ENCODE measurements at regions not wholly inside any gene's neighbourhood (a gene's known extent, or its start where the extent isn't known, plus 50 kb on each side); places are given as distances from the start of the nearest gene placed in this dataset.

DNA sequence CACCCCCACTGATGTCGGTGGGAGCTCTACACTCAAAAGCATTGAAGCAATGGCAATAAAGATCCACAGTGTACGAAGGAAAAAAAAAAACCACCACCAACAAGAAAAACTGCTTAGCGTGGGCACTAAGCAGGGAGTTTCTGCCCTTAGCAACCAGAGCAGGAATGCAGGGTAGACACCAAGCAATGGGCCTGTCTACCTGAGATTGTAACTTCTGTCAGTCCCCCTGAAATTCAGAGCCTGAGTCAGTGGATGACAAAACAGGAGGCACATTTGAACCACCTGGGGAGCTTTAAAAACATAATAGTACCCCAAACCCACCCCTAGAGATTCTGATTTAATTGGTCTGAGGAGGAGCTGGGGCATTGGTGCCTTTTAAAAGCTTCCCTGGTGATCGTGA, 275.2 kb downstream of the SATB1 start:
- H4K8ac ChIP-seq (ENCODE audit: extremely low read depth, insufficient read depth, low read length), result no peak overlapping the region
- H4K20me1 ChIP-seq (replicated peaks in 1 of 2; ENCODE audit: control insufficient read depth in 1 of 2, insufficient read depth in 2 of 2, low read length in 2 of 2), result no peaks in the 10 kb centered on the region
- no peak overlapping the region; the same call in 1 of the 2 replicates for H3K18ac ChIP-seq (ENCODE audit: extremely low read depth, low read length)
- no peak overlapping the region for H2BK5ac ChIP-seq (ENCODE audit: low read depth, low read length)
- ChIA-PET POLR2A (ENCODE audit: partially characterized antibody) (no interaction called here), CTCF (ENCODE audit: partially characterized antibody) (no interaction called here)
- H2BK12ac ChIP-seq (ENCODE audit: low read depth, low read length), result no peak overlapping the region
- H3K23me2 ChIP-seq (ENCODE audit: low read depth, low read length), result no peaks in the 10 kb centered on the region
- H2BK15ac ChIP-seq (ENCODE audit: low read length), result no peak overlapping the region
- H2BK120ac ChIP-seq (replicated peaks; ENCODE audit: low read depth, low read length), result no peak overlapping the region
- peaks cover 0 to 4% (median 0%) of the 10 kb centered on the region in 4 experiments; a peak in 2 of 7 replicates for H3K4me1 ChIP-seq (replicated peaks in 1 of 4; ENCODE audit: control insufficient read depth in 3 of 4, insufficient read depth in 4 of 4, low read length in 3 of 4)
- H3K9ac ChIP-seq (replicated peaks in 1 of 4; ENCODE audit: extremely low read depth in 1 of 4, low read depth in 3 of 4, low read length in 3 of 4), result no peak overlapping the region
- H3K56ac ChIP-seq (replicated peaks; ENCODE audit: insufficient read length, low read depth, low read length), result no peak overlapping the region
- no peaks in the 10 kb centered on the region for H3K36me3 ChIP-seq (ENCODE audit: control insufficient read depth in 2 of 4, insufficient read depth in 4 of 4, low read length in 3 of 4)
- no peaks in the 10 kb centered on the region for H3K9me3 ChIP-seq (ENCODE audit: insufficient read depth in 2 of 2, low read depth in 1 of 2, low read length in 1 of 2)
- WGBS, 2 experiments (ENCODE audit: extremely low coverage in 1 of 2, insufficient coverage in 1 of 2, insufficient read length in 1 of 2, insufficient replicate concordance in 2 of 2, low coverage in 1 of 2, low lambda C conversion rate in 2 of 2, missing lambda C conversion rate in 1 of 2), result 80% methylated on average over 4 of the region's 4 CpGs; no CpG with 5 or more reads in 1 of the 2 experiments
- no peak overlapping the region for H4K91ac ChIP-seq (replicated peaks; ENCODE audit: insufficient read length, low read length)
- no peak overlapping the region for H3K4ac ChIP-seq (replicated peaks; ENCODE audit: insufficient read length, low read depth, low read length)
- peaks cover 0 to 2% (median 0%) of the 10 kb centered on the region in 4 experiments; a peak in 1 of 7 replicates for H3K27me3 ChIP-seq (replicated peaks in 1 of 4; ENCODE audit: control insufficient read depth in 3 of 4, extremely low read depth in 1 of 4, insufficient read depth in 3 of 4, low read length in 3 of 4)
- no peak overlapping the region for H3K4me2 ChIP-seq (ENCODE audit: insufficient read depth in 1 of 2, low read depth in 2 of 2, low read length in 2 of 2)
- no peak overlapping the region for H3K4me3 ChIP-seq (ENCODE audit: extremely low read depth in 1 of 4, insufficient read depth in 2 of 4, low read depth in 3 of 4, low read length in 4 of 4)
- no peak for TF ChIP-seq USF2 (IDR thresholded peaks at IDR 0.05; ENCODE audit: low read length)
- no peak for TF ChIP-seq SP2 (IDR thresholded peaks at IDR 0.05; ENCODE audit: low read length)
- no peak for TF ChIP-seq EP300 (IDR thresholded peaks at IDR 0.05; ENCODE audit: borderline replicate concordance in 1 of 2, low read depth in 2 of 2, low read length in 2 of 2)
- no peak for TF ChIP-seq RAD21 (IDR thresholded peaks at IDR 0.05 in 1 of 2, conservative IDR thresholded peaks at IDR 0.05 in 1 of 2; ENCODE audit: low read depth in 2 of 2, low read length in 2 of 2)
- no peak for TF ChIP-seq SRF (IDR thresholded peaks at IDR 0.05; ENCODE audit: low read depth, low read length)
- TF ChIP-seq TAF1 (IDR thresholded peaks at IDR 0.05; ENCODE audit: low read depth, low read length), result no peak
- TF ChIP-seq KDM1A (IDR thresholded peaks at IDR 0.05; ENCODE audit: borderline replicate concordance, low read length), result no peak
- TF ChIP-seq RFX5 (IDR thresholded peaks at IDR 0.05; ENCODE audit: borderline replicate concordance, low read depth, low read length), result no peak
- no peak for TF ChIP-seq EGR1 (IDR thresholded peaks at IDR 0.05; ENCODE audit: borderline replicate concordance, low read depth, low read length)
- H3K79me2 ChIP-seq (ENCODE audit: control insufficient read depth in 1 of 2, insufficient read depth in 2 of 2, low read length in 2 of 2), result no peaks in the 10 kb centered on the region
- no peak overlapping the region for H3K23ac ChIP-seq (ENCODE audit: insufficient read length)
- no peak overlapping the region for H3K27ac ChIP-seq (ENCODE audit: low read depth, low read length)
- no peak overlapping the region for H3K14ac ChIP-seq (ENCODE audit: insufficient read length)
- no peak for FAIRE-seq
- no peak overlapping the region for H4K5ac ChIP-seq (ENCODE audit: insufficient read length, low read depth, low read length)
- no peak overlapping the region for H2BK20ac ChIP-seq (ENCODE audit: low read length)
- 0 out of 2 replicates have a peak, but pooled peaks cover 2% of the 10 kb centered on the region for H3K79me1 ChIP-seq (ENCODE audit: low read depth, low read length)
- no peak overlapping the region for H2AK5ac ChIP-seq (ENCODE audit: low read depth, low read length)
- H2AFZ ChIP-seq (ENCODE audit: low read length), result no peak overlapping the region
- no peak for DNase-seq (ENCODE audit: low read depth in 1 of 2, low spot score in 2 of 2)

Measured in H1 (cell line).